NCI-H2081 (cell line): ENCODE measurements at regions not wholly inside any gene's neighbourhood (a gene's known extent, or its start where the extent isn't known, plus 50 kb on each side); places are given as distances from the start of the nearest gene placed in this dataset.
"Not testable (repeated sequence)": the region's sequence is repeated elsewhere in the genome, so short reads cannot be mapped to it uniquely, and the experiment has no call there.

ENCODE experiments used
- DNase-seq, 2 experiments: peaks; one replicate each; lab custom pipeline; 2025; lab: John Stamatoyannopoulos, UW

DNA sequence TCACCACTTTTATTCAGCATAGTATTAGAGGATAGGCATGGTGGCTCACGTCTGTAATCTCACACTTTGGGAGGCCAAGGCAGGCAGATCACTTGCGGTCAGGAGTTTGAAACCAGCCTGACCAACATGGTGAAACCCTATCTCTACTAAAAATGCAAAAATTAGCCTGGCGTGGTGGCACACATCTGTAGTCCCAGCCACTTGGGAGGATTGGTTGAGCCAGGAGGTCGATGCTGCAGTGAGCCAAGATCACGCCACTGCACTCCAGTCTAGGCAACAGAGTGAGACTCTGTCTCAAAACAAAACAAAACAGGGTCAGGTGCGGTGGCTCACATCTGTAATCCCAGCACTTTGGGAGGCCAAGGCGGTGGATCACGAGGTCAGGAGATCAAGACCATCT lies 190.3 kb upstream of the SFSWAP start:
- not testable (repeated sequence) for DNase-seq

DNA sequence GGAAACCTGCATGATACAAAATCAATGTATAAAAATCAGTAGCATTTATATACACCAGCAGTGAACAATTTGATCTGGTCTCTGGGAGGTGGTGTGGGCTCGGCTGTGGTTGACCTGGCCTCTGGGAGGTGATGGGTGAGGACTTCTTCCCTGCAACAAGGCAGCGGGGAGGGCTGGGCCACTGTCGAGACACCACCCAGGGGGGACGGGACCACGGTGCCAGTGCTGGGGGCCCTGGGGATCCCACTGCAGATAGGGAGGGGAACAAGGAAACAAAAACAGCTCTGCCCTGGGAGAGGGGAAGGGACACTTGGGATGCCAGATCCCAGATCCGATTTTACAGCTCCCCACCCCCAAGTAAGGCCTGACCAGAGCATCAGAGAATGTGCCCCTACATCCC lies 189.6 kb upstream of the SFSWAP start:
- no peak for DNase-seq

DNA sequence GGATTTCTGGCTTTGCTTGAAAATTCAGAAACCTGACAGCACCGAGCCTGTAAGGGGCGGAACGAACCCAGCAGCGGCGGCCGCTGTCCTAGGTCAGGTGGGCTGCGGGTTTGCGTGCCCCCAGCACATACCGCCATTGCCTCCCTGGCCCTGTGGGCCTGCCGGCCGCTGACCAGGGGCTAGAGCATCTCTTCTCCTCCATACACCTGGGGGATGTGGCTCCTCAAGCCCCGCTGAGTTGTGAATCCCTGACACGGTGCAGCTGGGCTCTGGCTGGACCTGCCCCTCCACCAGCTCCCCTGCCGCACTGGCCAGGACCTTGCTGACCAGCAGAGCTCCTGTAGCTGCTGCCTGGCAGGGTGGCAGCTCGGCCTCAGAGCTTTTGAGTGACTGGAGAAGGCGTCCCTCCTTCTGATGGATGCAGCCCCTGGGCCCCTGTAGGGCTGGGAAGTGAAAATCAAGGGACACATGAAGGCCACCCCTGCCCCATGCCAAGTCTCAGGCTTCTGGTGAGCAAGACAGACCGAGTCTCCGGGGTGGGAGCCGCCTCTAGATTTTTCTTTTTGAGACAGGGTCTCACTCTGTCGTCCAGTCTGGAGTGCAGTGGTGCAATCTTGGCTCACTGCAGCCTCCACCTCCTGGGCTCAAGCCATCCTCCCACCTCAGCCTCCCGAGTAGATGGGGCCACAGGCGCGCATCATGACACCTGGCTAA lies 184.9 kb upstream of the SFSWAP start:
- no peak for DNase-seq

DNA sequence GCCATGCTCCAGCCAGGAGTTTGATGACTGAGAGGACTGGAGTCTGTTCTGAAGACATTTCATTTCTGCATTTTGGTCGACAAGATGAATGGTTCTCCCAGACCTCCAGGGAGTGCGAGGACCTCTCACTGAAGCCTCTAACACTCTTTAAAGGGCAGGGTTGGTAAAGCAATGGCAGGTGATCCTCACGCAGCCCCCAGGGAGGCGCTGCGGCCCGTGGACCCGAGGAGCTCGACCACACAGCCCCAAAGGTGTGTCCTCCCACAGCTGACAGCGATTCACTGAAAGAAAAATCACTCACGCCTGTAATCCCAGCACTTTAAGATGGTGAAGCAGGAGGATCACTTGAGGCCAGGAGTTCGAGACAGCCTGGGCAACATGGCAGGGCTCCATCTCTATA lies 183.8 kb upstream of the SFSWAP start:
- no peak for DNase-seq

DNA sequence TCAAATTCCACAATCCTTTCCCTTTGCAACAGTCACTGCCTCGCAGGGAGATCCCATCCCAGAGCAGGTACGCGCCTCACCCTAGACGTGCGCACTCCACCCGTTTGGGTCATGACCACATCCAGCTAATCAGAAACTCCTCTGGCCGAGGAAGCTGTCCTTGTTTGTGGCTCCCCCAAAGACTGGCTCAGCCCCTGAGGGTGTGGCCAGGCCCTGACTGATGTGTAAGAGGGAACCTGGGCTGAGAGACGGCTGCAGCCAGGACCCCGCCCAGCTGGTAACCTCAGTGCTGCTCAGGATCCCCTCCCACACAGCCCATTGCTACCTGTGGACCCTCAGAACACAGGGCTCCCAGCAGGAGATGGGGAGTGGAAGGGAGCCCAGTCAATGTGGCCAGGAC lies 183.2 kb upstream of the SFSWAP start:
- no peak for DNase-seq

DNA sequence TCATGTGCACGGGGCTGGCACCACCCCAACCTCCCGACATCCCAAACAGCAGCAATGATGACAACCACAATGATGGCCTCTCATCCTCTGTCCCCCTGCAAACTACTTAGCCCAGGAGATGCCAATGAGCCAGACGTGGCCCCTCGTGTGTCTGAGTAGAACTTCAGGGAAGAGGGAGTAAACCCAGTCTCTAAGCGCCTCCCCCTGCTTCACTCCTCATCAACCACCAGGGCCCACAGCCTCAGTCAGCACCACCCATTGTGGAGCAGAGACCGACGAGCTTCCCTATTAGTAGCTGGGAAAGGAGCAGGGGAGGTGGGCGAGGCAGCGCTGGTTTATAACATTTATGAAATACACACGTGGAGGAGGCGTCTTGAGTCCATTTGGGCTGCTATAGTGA lies 182.7 kb upstream of the SFSWAP start:
- DNase-seq, result no peak

DNA sequence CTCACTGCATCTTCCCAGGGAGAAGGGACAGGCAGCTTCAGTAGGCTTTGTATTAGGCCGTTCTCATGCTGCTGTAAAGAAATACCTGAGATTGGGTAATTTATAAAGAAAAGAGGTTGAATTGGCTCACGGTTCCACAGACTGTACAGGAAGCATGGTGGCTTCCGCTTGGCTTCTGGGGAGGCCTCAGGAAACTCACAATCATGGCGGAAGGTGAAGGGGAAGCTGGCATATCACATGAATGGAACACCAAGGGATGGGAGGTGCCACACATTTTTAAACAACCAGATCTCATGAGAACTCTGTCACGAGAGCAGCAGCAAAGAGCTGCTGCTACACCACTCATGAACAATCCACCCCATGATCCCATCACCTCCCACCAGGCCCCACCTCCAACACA lies 182.2 kb upstream of the SFSWAP start:
- no peak for DNase-seq

DNA sequence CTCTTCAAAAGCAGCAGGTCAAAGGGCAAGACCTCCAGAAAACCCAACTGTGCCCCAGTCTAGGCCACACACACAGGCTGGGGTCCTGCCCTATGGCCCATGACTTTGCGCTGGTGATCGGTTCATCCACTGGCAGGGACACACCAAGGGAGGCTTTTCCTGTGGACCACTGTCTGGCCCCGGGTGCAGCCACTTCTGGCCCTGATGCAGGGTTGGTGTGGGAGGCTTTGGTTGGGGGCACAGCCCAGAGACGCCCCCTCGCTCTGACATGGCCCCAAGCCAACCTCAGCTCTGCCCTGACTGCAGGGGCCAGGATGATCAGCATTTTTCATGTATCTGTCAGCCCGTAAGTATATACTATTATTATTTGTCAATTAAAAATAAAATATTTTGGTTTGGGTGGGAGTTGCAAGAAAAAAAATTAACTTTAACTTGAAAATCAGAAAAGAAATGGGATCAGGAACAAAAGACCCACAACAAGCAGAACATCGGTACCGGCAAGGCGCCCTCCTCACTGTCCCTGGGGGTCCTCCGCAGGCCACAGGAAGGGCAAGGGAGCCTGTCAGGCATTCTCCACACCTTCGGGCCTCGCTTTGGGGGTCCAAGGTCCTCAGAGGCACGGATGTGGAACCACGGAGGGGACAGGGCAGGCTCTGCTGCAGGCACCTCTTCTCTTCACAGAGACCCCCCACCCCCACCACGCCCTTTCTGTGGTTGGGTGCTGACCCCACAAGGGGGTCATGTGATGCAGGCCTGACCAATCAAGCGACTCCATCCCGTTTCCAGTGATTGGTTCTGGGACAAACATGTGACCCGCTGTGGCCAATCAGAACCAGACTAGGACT lies 181.5 kb upstream of the SFSWAP start:
- no peak for DNase-seq

DNA sequence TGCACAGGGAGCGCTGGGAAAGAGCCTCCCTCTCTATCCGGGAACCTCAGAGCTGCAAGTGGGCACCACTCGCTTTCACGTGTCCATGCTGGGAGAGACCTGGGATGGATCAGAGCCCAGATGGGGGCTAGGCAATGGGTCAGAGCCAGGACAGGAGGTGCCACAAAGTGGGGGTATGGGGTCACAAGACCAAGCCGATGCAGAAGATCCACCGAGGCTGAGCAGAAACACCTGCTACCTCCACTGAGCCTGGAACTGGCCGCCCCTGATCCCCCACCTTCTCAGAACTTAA lies 180.9 kb upstream of the SFSWAP start:
- DNase-seq, result no peak

DNA sequence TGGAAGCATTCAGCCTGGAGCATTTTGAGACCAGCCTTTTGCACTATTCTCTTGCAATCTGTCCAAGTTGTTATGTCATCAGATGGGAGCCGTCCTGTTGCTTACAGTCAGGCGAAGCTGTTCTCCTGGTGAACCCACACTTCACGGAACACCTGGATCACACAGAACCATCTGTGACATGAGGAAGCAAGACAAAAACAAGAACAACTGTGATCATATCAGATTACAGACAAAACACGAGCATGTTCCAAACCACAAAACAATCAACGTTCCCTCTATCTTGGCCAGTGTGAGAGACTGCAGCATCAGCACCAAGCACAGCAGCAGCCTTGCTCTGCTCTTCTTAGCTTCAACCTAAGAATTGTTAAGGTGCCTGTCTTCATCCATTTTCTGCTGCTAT lies 180.5 kb upstream of the SFSWAP start:
- DNase-seq, result no peak

DNA sequence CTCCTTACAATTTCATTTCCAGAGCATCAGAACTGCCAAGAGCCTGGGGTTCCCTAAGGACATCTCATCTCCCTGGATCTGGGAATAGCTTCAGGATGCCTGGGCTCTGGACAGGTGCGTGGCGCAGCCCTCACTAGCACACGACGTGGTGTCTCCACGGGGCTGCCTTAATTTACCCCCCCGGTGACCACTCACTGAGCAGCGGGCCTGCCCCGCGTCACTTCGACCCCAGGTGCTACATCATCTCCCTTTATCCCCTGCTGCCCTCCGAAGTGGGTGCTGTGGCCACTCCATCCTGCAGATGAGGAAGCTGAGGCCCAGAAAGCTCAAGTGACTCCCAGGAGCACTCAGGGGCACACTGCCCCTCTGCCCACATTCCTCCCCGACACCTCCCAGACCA lies 177.8 kb upstream of the SFSWAP start:
- no peak for DNase-seq

DNA sequence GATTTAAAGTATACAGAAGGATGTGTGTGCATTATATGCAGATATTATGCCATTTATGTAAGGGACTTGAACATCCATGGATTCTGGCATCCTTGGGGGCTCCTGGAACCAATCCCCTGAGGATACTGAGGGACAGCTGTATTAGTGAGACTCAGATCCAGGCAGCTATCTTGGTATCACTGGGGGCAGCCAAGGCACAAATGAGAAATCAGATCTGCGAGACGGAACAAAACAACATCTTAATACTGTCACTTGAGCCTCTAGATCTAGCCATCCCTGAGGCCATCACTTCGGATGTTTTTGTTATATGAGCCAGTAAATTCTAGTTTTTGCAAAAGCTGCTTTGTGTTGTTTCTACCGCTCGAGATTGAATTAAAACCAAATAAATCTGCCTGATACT lies 175.1 kb upstream of the SFSWAP start:
- no peak for DNase-seq

DNA sequence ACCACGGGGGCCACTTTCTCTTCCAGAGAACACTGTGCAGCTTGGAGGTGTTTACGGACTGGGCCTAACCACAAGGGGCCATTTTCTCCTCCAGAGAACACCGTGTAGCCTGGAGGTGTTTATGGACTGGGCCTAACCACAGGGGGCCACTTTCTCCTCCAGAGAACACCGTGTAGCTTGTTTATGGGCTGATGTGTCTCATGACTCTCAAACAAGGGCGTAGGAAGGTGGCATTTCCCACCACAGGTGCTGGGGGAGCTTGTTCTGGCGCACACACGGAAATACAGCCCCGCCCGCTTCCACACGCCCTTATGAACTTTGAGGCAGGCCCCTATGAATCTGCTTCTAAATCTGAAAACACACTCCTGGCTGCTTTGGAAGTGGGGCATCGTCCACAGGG lies 174.6 kb upstream of the SFSWAP start:
- no peak for DNase-seq

DNA sequence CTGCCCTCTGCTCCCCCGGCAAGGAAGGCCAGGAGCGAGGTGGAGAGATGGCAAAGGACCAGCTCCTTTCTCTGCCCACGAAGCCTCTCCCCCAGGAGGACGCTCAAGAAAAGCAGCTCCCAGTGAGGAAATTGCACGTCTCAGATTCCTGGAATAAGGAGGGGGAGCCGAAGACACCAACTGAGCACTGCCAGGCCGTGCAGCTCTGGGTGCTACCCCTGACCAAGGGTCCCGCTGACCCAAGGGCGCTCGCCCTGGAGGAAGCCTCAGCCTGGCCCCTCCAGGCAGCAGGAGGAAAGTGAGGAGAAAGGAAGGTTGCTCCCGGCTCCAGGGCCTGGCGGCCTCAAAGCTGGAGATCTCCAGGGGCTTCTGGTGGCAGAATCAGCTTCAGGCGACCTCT lies 174.1 kb upstream of the SFSWAP start:
- DNase-seq, result no peak

DNA sequence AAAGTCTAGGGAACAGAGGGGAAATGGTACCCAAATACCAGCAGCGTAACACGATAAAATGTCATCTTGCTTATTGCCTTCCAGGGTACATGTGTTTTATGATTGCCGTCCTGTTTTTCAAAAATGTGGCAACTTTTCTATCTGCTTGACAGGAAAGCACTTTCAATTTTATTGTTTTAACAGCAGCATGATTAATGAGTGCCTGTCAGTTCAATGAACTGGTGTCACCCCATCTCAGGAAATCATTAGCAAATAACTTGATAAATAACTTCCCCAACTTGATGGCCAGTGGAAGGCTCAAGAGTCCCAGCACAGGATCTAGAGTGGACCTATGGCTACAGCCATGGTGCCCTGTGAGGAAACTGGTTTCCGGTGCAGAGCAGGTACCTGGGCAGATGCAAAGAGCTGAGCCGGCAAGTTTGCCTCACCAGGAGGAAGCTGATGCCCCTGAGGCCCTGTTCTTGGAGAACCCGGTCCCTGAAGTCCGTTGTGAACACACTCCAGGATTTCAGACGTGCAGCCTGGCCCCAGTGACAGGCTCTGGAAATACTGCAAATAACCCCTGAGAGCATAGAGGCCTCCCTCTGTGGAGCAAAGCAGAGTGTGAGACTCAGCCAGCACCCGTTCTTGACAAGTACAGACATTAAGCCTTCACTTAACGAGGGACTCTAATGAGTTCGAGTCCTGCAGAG lies 173.5 kb upstream of the SFSWAP start:
- no peak for DNase-seq

DNA sequence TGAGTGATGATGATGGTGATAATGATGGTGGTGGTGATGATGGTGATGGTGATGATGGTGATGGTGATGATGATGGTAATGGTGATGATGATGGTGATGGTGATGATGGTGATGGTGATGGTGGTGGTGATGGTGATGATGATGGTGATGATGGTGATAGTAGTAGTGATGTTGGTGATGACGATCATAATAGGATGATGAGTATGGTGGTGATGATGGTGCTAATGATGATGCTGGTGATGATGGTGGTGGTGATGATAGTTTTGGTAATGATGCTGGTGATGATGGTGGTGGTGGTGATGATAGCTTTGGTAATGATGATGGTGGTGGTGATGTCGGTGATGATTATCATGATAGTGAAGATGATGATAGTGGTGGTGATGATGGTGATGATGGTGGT lies 171.5 kb upstream of the SFSWAP start:
- no peak for DNase-seq

DNA sequence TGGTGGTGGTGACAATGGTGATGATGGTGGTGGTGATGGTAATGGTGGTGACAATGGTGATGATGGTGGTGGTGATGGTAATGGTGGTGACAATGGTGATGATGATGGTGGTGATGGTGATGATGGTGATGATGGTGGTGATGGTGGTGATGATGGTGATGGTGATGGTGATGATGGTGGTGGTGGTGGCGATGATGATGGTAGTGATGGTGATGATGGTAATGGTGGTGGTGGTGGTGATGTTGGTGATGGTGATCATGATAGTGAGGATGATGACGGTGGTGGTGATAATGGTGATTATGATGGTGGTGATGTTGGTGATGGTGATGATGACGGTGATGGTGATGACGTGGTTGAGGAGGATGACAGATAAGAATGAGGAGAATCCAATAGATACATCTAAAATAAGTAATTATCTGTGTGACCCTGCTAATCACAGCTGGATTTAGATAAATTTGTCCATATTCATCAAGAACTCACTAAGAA lies 170.7 kb upstream of the SFSWAP start:
- no peak for DNase-seq

DNA sequence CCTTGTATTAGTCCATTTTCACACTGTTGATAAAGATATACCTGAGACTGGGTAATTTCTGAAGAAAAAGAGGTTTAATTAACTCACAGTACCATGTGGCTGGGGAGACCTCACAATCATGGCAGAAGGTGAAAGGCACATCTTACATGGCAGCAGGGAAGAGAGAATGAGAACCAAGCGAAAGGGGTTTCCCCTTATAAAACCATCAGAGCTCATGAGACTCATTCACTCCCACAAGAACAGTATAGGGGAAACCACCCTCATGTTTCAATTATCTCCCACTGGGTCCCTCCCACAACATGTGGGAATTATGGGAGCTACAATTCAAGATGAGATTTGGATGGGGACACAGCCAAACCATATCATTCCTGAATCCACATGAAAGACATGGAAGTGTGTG lies 169.4 kb upstream of the SFSWAP start:
- DNase-seq, result not testable (repeated sequence)

DNA sequence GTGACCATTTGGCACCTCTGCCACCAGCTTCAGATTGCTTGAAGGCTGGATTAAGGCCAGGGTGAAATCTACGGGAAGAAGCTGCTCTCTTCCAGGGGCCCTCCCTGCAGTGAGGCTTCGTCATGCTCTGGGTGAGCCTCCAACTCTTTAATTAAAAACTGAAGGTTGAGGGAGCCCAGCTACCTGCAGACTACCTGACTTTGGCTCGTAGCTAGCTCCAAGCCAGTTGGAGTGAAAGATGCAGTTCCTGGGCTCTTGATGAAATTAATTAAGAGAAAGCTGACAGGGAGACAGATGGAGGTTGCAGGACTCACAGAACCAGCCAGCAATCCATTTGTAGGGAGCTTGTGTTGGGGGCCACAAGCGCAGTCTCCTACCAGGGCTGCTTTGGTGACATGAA lies 168.5 kb upstream of the SFSWAP start:
- no peak for DNase-seq

DNA sequence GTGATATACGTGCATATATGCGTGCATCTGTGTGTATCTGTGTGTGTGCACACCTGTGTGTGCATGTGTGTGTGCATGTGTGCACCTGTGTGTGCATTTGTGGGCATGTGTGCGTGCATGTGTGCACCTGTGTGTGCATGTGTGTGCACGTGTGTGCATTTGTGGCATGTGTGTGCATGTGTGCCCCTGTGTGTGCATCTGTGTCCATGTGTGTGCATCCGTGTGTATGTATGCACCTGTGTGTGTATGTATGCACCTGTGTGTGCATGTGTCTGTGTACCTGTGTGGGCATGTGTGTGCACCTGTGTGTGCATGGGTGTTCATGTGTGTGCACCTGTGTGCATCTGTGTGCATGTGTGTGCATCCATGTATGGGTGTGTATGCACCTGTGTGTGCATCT lies 167.8 kb upstream of the SFSWAP start:
- DNase-seq, result no peak

DNA sequence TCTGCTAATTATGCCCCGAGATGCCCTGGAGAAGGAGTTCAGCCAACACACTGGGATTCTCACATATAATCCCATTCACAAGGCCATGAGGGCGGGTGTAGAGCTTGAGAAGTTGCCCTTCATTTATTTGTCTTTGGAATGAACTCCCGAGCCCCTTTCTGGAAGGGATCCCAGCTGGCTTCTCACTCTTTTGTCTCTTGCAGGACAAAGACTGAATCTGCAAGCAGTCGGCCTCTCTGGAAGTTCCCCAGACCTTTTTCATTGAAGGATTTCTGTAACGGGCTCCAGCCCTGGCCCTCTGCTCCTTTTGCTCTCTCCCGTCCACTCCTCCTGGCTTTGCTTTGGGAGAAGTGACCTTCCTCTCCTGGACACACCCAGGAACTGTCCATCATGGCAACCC lies 163.3 kb upstream of the SFSWAP start:
- DNase-seq, result no peak

DNA sequence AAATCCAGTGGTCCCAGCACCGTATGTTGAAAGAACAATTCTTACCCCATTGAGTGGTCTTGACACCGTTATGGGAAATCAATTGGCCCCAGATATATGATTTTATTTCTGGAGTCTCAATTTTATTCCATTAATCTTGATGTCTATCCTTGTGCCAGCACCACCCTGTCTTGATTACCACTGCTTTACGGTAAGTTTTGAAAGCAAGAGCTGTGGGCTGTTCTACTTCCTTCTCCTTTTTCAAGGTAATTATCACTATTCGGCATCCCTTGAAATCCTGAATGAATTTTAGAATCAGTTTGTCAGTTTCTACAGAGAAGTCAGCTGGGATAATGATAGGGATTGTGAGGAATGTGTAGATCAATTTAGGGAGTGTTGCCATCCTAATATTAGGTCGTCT lies 160.8 kb upstream of the SFSWAP start:
- no peak for DNase-seq
